B cell (primary cell): ENCODE measurements at regions not wholly inside any gene's neighbourhood (a gene's known extent, or its start where the extent isn't known, plus 50 kb on each side); places are given as distances from the start of the nearest gene placed in this dataset.

Source experiments
- ATAC-seq: fragments of 200-7000 bp; cut with Tn5 transposase; one replicate; pipeline ENCODE4 v1.10.0; 2021; ENCODE audit warnings: low read depth, mild to moderate bottlenecking, moderate number of reproducible peaks, moderate library complexity
- CTCF ChIA-PET: fragments of 350-600 bp; sonication (Branson Sonifier 250); formaldehyde crosslinking; loops from one replicate; lab custom pipeline; 2021; ENCODE audit warnings: antibody characterized with exemption, inconsistent platforms; lab: Charles Lee
- POLR2A ChIA-PET: fragments of 350-600 bp; sonication (Branson Sonifier 250); formaldehyde crosslinking; loops from one replicate; lab custom pipeline; 2021; ENCODE audit warnings: antibody characterized with exemption; lab: Charles Lee
- DNase-seq: peaks from one replicate; pipeline ENCODE4 v3.0.0; 2013
- H2AFZ ChIP-seq: 2 replicates; pipeline ENCODE4 v1.6.1; 2012; ENCODE audit warnings: mild to moderate bottlenecking, low read depth, low read length; ENCODE audit not compliant: insufficient read depth, poor library complexity, severe bottlenecking
- H3K27ac ChIP-seq, 2 donors: 1 replicate in 1 of 2; 2 replicates in 1 of 2; pipeline ENCODE4 v1.5.1; 2012 to 2013; ENCODE audit warnings: low read length in 2 of 2, mild to moderate bottlenecking in 2 of 2, moderate library complexity in 1 of 2
- H3K27me3 ChIP-seq, 4 experiments: fragments of 200-600 bp in 1 of 4; sonication (generic) in 1 of 4; replicated peaks in 1 of 4; 1 replicate in 2 of 4; 2 replicates in 2 of 4; pipeline versions ENCODE4 v1.6.1 to v1.7.0; 2013 to 2016; ENCODE audit warnings: low read length in 3 of 4, mild to moderate bottlenecking in 2 of 4, mixed read lengths in 1 of 4, moderate library complexity in 1 of 4; ENCODE audit not compliant: insufficient read depth in 4 of 4, control insufficient read depth in 3 of 4; ENCODE audit errors: control extremely low read depth in 1 of 4
- H3K36me3 ChIP-seq, 2 experiments: replicated peaks in 1 of 2; 1 replicate in 1 of 2; 2 replicates in 1 of 2; pipeline versions ENCODE4 v1.6.1 to v1.7.1; 2013; ENCODE audit warnings: low read length in 1 of 2; ENCODE audit not compliant: insufficient read depth in 2 of 2, control insufficient read depth in 1 of 2; ENCODE audit errors: control extremely low read depth in 1 of 2, extremely low read depth in 1 of 2
- H3K4me1 ChIP-seq, 2 donors: fragments of 200-600 bp in 1 of 2; sonication (generic) in 1 of 2; 1 replicate in 1 of 2; 2 replicates in 1 of 2; pipeline versions ENCODE4 v1.5.1 to v1.6.1; 2013 to 2017; ENCODE audit warnings: low read length in 2 of 2; ENCODE audit not compliant: control insufficient read depth in 2 of 2, insufficient read depth in 2 of 2
- H3K4me2 ChIP-seq: replicated peaks from 2 replicates; pipeline ENCODE3; 2012; ENCODE audit warnings: mild to moderate bottlenecking, low read depth, low read length; ENCODE audit not compliant: poor library complexity, severe bottlenecking
- H3K4me3 ChIP-seq, 5 experiments: fragments of 200-600 bp in 1 of 5; sonication (generic) in 1 of 5; 1 replicate in 3 of 5; 2 replicates in 2 of 5; pipeline versions ENCODE4 v1.5.1 to v1.7.0; 2011 to 2016; ENCODE audit warnings: low read length in 4 of 5, mild to moderate bottlenecking in 4 of 5, low read depth in 2 of 5, control low read depth in 1 of 5, moderate library complexity in 1 of 5; ENCODE audit not compliant: insufficient read depth in 1 of 5; ENCODE audit errors: control extremely low read depth in 1 of 5, extremely low read depth in 1 of 5
- H3K79me2 ChIP-seq: fragments of 200-600 bp; sonication (generic); one replicate; pipeline ENCODE4 v1.6.0; 2016; ENCODE audit warnings: low read length; ENCODE audit not compliant: control insufficient read depth, insufficient read depth
- H3K9ac ChIP-seq: fragments of 200-600 bp; sonication (generic); 2 replicates; pipeline ENCODE4 v1.6.1; 2017; ENCODE audit warnings: mild to moderate bottlenecking, low read length, moderate library complexity
- H3K9me3 ChIP-seq, 3 donors: one replicate each; pipeline versions ENCODE4 v1.6.1 to v1.7.1; 2013; ENCODE audit warnings: low read length in 2 of 3; ENCODE audit not compliant: control insufficient read depth in 2 of 3, insufficient read depth in 1 of 3; ENCODE audit errors: control extremely low read depth in 1 of 3
- H4K20me1 ChIP-seq: 2 replicates; pipeline ENCODE4 v1.6.0; 2012; ENCODE audit warnings: mild to moderate bottlenecking, low read length; ENCODE audit not compliant: insufficient read depth, control insufficient read depth, poor library complexity, severe bottlenecking
- H3K27ac Mint-ChIP-seq: one replicate; pipeline ENCODE4 v1.8.0; 2021; ENCODE audit warnings: mixed read lengths
- H3K27me3 Mint-ChIP-seq: one replicate; pipeline ENCODE4 v1.8.0; 2021; ENCODE audit warnings: mixed read lengths
- H3K4me1 Mint-ChIP-seq: one replicate; pipeline ENCODE4 v1.8.0; 2021; ENCODE audit warnings: mixed read lengths
- H3K4me3 Mint-ChIP-seq: one replicate; pipeline ENCODE4 v1.8.0; 2021; ENCODE audit warnings: mixed read lengths
- H3K9me3 Mint-ChIP-seq: one replicate; pipeline ENCODE4 v1.8.0; 2022; ENCODE audit warnings: mixed read lengths; ENCODE audit not compliant: insufficient read depth
- CTCF ChIP-seq: fragments of 200-600 bp; IDR thresholded peaks from one replicate; pipeline ENCODE4 v1.8.0; 2022; ENCODE audit warnings: antibody characterized with exemption, mild to moderate bottlenecking
- EZH2 ChIP-seq: IDR thresholded peaks from 2 replicates; pipeline ENCODE4 v1.6.1; 2012; ENCODE audit warnings: borderline replicate concordance, low read depth, mild to moderate bottlenecking, moderate library complexity, low read length; ENCODE audit not compliant: insufficient read depth, poor library complexity, severe bottlenecking
- WGBS: methylation state at CpG from one replicate; pipeline ENCODE4 v1.1.5; 2013; ENCODE audit warnings: missing lambda C conversion rate; ENCODE audit not compliant: insufficient coverage; 5-methylcytosine and 5-hydroxymethylcytosine counted together
- intact Hi-C: fragments of 100-400 bp; cut with micrococcal nuclease; formaldehyde crosslinking; loops from one replicate; pipeline ENCODE4 v1.10.0; 2022

GRCh38 chr15:89400782-89401545 is 66.3 kb upstream of the POLG start:
- no peak overlapping the region for H3K4me3 ChIP-seq
- Mint-ChIP-seq H3K27ac (no peak overlapping the region), H3K27me3 (peaks cover 78% of the 10 kb centered on the region), H3K4me3 (peak overlapping the region; percentile 80), H3K9me3 (no peaks in the 10 kb centered on the region), H3K4me1 (peaks cover 26% of the 10 kb centered on the region)
- H3K27ac ChIP-seq, result no peak overlapping the region
- H3K27me3 ChIP-seq, result peaks cover 3 to 83% (median 67%) of the 10 kb centered on the region in 4 experiments
- no peaks in the 10 kb centered on the region for H3K79me2 ChIP-seq
- H3K4me2 ChIP-seq, result peak overlapping the region; percentile 97
- WGBS, result 50% methylated on average over 3 of the region's 7 CpGs
- H2AFZ ChIP-seq, result no peak overlapping the region
- H3K9ac ChIP-seq, result no peak overlapping the region
- H3K4me1 ChIP-seq, result peaks cover 27 to 37% of the 10 kb centered on the region in 2 donors
- no peak for ATAC-seq
- ChIA-PET CTCF (interaction anchor here (0.6 to 1.7 kb wide), 6 partner anchors 7 to 27 kb away, joined by 3 to 5 read pairs (median 4); no protein-coding TSS in a partner anchor), POLR2A (interaction anchor here (0.6 kb wide), 1 partner anchor 24 kb away, joined by 4 read pairs; no protein-coding TSS in a partner anchor)
- TF ChIP-seq EZH2 (no peak), CTCF (no peak)
- intact Hi-C loops, result no loop called here
- no peaks in the 10 kb centered on the region for H4K20me1 ChIP-seq
- DNase-seq, result no peak
- H3K36me3 ChIP-seq, result no peaks in the 10 kb centered on the region
- H3K9me3 ChIP-seq, result peaks cover 0 to 8% (median 0%) of the 10 kb centered on the region in 3 donors
